Smooth muscle cell (in vitro differentiated cells): ENCODE measurements at regions not wholly inside any gene's neighbourhood (a gene's known extent, or its start where the extent isn't known, plus 50 kb on each side); places are given as distances from the start of the nearest gene placed in this dataset.

Experiments used
- DNase-seq: peaks from one replicate; lab custom pipeline; 2025; ENCODE audit not compliant: unreplicated experiment; lab: John Stamatoyannopoulos, UW
- H2AFZ ChIP-seq: fragments of 200-600 bp; sonication (generic); 2 replicates; pipeline ENCODE4 v1.6.0; 2016; ENCODE audit warnings: antibody characterized with exemption, low read depth, mild to moderate bottlenecking
- H3F3A ChIP-seq: fragments of 200-600 bp; sonication (generic); 2 replicates; pipeline ENCODE4 v1.6.0; 2017; ENCODE audit warnings: antibody characterized with exemption, low read depth
- H3K27ac ChIP-seq: fragments of 200-600 bp; sonication (generic); 2 replicates; pipeline ENCODE4 v1.5.1; 2016; ENCODE audit warnings: low read depth, mild to moderate bottlenecking
- H3K27me3 ChIP-seq: fragments of 200-600 bp; sonication (generic); 2 replicates; pipeline ENCODE4 v1.6.1; 2016; ENCODE audit warnings: low read depth, mild to moderate bottlenecking
- H3K36me3 ChIP-seq: fragments of 200-600 bp; sonication (generic); 2 replicates; pipeline ENCODE4 v1.5.1; 2016; ENCODE audit warnings: low read depth
- H3K4me1 ChIP-seq: fragments of 200-600 bp; sonication (generic); 2 replicates; pipeline ENCODE4 v1.5.1; 2016; ENCODE audit warnings: low read depth
- H3K4me2 ChIP-seq: fragments of 200-600 bp; sonication (generic); 2 replicates; pipeline ENCODE4 v1.6.0; 2016; ENCODE audit warnings: mild to moderate bottlenecking
- H3K4me3 ChIP-seq: fragments of 200-600 bp; sonication (generic); 2 replicates; pipeline ENCODE4 v1.5.1; 2016; ENCODE audit warnings: mild to moderate bottlenecking
- H3K79me2 ChIP-seq: fragments of 200-600 bp; sonication (generic); 2 replicates; pipeline ENCODE4 v1.6.0; 2016; ENCODE audit warnings: low read depth, mild to moderate bottlenecking
- H3K9ac ChIP-seq: fragments of 200-600 bp; sonication (generic); 2 replicates; pipeline ENCODE4 v1.6.0; 2016; ENCODE audit warnings: low read depth
- H3K9me3 ChIP-seq: fragments of 200-600 bp; sonication (generic); replicated peaks from 2 replicates; pipeline ENCODE4 v1.5.1; 2016; ENCODE audit warnings: low read depth
- H4K20me1 ChIP-seq: fragments of 200-600 bp; sonication (generic); 2 replicates; pipeline ENCODE4 v1.6.0; 2016; ENCODE audit warnings: low read depth
- WGBS: methylation state at CpG from one replicate; pipeline ENCODE4 v1.1.7; 2016; ENCODE audit warnings: low lambda C conversion rate; 5-methylcytosine and 5-hydroxymethylcytosine counted together
- TF ChIP-seq, protein P1 (sequence below): fragments of 200-600 bp; sonication (generic); IDR thresholded peaks from 2 replicates; pipeline ENCODE4 v1.5.1; 2017; ENCODE audit warnings: borderline replicate concordance, mild to moderate bottlenecking, antibody characterized with exemption; ENCODE audit not compliant: insufficient read depth, poor library complexity, severe bottlenecking

DNA sequence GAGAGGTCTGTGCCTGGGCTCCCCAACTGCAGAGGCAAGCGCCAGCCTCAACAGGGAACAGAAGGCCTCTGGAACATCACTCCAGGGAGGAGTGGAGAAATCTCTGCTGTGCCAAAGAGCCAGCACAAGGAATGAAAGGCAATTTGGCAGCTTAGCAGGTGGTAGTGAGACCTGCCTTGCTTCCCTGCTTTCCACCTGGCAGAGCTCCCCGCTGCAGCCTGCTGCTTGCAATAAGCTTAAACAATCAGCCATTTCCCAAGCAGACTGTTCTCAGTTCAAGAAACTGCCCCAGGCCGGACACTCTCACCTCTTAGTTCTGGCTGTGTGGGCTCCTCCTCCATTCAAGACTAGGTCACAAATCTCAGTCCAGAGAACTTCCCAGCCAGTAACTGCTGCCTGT, 370.6 kb downstream of the MAGEB5 start:
- WGBS = 63% methylated on average over 3 of the region's 3 CpGs
- TF ChIP-seq, protein P1, sequence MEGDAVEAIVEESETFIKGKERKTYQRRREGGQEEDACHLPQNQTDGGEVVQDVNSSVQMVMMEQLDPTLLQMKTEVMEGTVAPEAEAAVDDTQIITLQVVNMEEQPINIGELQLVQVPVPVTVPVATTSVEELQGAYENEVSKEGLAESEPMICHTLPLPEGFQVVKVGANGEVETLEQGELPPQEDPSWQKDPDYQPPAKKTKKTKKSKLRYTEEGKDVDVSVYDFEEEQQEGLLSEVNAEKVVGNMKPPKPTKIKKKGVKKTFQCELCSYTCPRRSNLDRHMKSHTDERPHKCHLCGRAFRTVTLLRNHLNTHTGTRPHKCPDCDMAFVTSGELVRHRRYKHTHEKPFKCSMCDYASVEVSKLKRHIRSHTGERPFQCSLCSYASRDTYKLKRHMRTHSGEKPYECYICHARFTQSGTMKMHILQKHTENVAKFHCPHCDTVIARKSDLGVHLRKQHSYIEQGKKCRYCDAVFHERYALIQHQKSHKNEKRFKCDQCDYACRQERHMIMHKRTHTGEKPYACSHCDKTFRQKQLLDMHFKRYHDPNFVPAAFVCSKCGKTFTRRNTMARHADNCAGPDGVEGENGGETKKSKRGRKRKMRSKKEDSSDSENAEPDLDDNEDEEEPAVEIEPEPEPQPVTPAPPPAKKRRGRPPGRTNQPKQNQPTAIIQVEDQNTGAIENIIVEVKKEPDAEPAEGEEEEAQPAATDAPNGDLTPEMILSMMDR = no peak
- no peak overlapping the region for H3K27ac ChIP-seq
- no peak overlapping the region for H2AFZ ChIP-seq
- no peaks in the 10 kb centered on the region for H4K20me1 ChIP-seq
- H3F3A ChIP-seq = no peaks in the 10 kb centered on the region
- no peaks in the 10 kb centered on the region for H3K79me2 ChIP-seq
- H3K36me3 ChIP-seq = no peaks in the 10 kb centered on the region
- H3K9me3 ChIP-seq = no peaks in the 10 kb centered on the region
- no peak for DNase-seq
- H3K4me2 ChIP-seq = no peak overlapping the region
- no peaks in the 10 kb centered on the region for H3K27me3 ChIP-seq
- H3K4me1 ChIP-seq = no peaks in the 10 kb centered on the region
- no peak overlapping the region for H3K4me3 ChIP-seq
- H3K9ac ChIP-seq = no peak overlapping the region

DNA sequence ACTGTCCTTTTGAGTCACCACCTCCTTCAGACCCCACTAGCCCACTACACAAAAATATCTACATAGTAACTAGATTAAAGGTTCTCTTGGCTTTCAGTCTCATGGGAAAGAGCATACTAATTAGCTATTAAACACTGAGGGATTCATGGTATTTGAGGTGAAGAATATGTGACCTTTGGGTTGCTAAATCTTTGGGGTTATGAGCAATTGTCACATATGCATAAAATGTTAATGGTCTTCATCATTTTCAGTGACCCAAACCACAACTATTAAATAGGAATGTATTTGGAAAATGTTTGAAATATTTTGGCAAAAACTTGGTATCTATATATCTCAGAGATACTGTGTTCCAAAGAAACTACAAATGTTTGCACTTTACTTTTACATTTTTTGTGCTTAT, 365.1 kb downstream of the MAGEB5 start:
- H3K9ac ChIP-seq = no peak overlapping the region
- no peaks in the 10 kb centered on the region for H3K79me2 ChIP-seq
- H3K27ac ChIP-seq = no peak overlapping the region
- no peaks in the 10 kb centered on the region for H3K27me3 ChIP-seq
- DNase-seq = no peak
- no peaks in the 10 kb centered on the region for H4K20me1 ChIP-seq
- TF ChIP-seq, protein P1 = no peak
- H3K4me1 ChIP-seq = no peaks in the 10 kb centered on the region
- no peak overlapping the region for H2AFZ ChIP-seq
- H3K4me2 ChIP-seq = no peak overlapping the region
- no peaks in the 10 kb centered on the region for H3K36me3 ChIP-seq
- no peaks in the 10 kb centered on the region for H3F3A ChIP-seq
- H3K9me3 ChIP-seq = no peaks in the 10 kb centered on the region
- no peak overlapping the region for H3K4me3 ChIP-seq

DNA sequence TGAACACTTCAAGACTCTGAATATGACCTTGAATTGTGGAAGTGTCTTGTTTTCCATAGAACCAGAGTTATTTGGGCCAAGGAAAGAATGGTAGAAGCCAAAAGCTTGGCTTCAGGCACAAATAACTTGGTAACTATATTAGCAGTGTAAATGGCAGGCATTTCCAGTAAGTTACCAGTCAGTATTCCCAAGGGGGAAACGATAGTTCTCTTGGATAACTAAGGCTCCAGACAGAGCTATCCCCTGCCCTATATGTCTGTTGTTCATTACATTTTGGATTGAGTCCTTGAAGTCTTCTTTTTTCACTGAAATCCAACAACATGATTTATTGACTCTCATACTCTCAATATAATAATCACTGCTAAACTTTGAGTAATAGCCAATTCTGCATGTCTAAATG, 364.1 kb downstream of the MAGEB5 start:
- no peak overlapping the region for H3K4me3 ChIP-seq
- H4K20me1 ChIP-seq = no peaks in the 10 kb centered on the region
- no peaks in the 10 kb centered on the region for H3K27me3 ChIP-seq
- WGBS = 80% methylated on average over 1 of the region's 1 CpG
- DNase-seq = no peak
- no peak overlapping the region for H3K9ac ChIP-seq
- H3K9me3 ChIP-seq = no peaks in the 10 kb centered on the region
- H3K27ac ChIP-seq = no peak overlapping the region
- no peaks in the 10 kb centered on the region for H3K36me3 ChIP-seq
- TF ChIP-seq, protein P1 = no peak
- no peak overlapping the region for H3K4me2 ChIP-seq
- no peaks in the 10 kb centered on the region for H3F3A ChIP-seq
- no peaks in the 10 kb centered on the region for H3K79me2 ChIP-seq
- H2AFZ ChIP-seq = no peak overlapping the region
- no peaks in the 10 kb centered on the region for H3K4me1 ChIP-seq

DNA sequence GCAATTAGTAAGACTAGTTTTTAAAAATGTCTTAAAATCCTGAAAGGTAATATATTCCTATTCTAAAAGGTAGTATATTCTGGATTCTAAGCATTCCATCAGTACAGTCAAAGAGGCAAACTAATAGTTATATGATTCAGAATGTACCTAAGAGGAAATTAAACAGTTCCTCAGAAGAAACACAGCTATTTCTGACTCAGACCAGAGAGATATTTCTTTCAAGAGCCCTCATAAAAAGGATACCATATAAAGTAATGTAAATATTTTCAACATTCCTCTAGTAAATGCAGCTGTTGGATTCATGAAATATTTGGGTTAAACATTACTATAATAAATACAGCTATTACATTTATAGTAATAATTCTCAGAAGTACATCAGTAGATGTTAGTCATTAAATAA, 358.3 kb downstream of the MAGEB5 start:
- Histone ChIP-seq H3K4me2 (no peak overlapping the region), H3K4me3 (no peak overlapping the region), H2AFZ (no peak overlapping the region)

More for the DNA sequence above, 358.3 kb downstream of the MAGEB5 start:
- no peak for DNase-seq
- Histone ChIP-seq H3K36me3 (no peaks in the 10 kb centered on the region), H3K4me1 (no peaks in the 10 kb centered on the region), H3F3A (no peaks in the 10 kb centered on the region), H3K79me2 (no peaks in the 10 kb centered on the region), H4K20me1 (no peaks in the 10 kb centered on the region), H3K27ac (no peak overlapping the region), H3K9me3 (no peaks in the 10 kb centered on the region), H3K9ac (no peak overlapping the region), H3K27me3 (no peaks in the 10 kb centered on the region)
- TF ChIP-seq, protein P1 = no peak
